ENCODE measurements at regions not wholly inside any gene's neighbourhood (a gene's known extent, or its start where the extent isn't known, plus 50 kb on each side); places are given as distances from the start of the nearest gene placed in this dataset.

- FAIRE-seq = no peak
- no peaks in the 10 kb centered on the region for H3K4me1 ChIP-seq
- H3K9me3 ChIP-seq = no peaks in the 10 kb centered on the region
- H3K4me3 ChIP-seq = no peak overlapping the region
- WGBS, 2 donors = 37 to 43% methylated on average over 4 of the region's 4 CpGs
- no peak for DNase-seq
- TF ChIP-seq, protein P1, sequence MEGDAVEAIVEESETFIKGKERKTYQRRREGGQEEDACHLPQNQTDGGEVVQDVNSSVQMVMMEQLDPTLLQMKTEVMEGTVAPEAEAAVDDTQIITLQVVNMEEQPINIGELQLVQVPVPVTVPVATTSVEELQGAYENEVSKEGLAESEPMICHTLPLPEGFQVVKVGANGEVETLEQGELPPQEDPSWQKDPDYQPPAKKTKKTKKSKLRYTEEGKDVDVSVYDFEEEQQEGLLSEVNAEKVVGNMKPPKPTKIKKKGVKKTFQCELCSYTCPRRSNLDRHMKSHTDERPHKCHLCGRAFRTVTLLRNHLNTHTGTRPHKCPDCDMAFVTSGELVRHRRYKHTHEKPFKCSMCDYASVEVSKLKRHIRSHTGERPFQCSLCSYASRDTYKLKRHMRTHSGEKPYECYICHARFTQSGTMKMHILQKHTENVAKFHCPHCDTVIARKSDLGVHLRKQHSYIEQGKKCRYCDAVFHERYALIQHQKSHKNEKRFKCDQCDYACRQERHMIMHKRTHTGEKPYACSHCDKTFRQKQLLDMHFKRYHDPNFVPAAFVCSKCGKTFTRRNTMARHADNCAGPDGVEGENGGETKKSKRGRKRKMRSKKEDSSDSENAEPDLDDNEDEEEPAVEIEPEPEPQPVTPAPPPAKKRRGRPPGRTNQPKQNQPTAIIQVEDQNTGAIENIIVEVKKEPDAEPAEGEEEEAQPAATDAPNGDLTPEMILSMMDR (IDR thresholded peaks at IDR 0.05) = no peak
- ATAC-seq = no peak
- H3K27ac ChIP-seq = no peak overlapping the region
- peaks cover 0 to 2% (median 0%) of the 10 kb centered on the region in 4 donors for H3K27me3 ChIP-seq
- intact Hi-C loops (cut with DNase I) = no loop called here
- H3K36me3 ChIP-seq = no peaks in the 10 kb centered on the region
These were observed 76.0 kb upstream of the SRD5A3 start for GRCh38 chr4:55269995-55270394.

DNA sequence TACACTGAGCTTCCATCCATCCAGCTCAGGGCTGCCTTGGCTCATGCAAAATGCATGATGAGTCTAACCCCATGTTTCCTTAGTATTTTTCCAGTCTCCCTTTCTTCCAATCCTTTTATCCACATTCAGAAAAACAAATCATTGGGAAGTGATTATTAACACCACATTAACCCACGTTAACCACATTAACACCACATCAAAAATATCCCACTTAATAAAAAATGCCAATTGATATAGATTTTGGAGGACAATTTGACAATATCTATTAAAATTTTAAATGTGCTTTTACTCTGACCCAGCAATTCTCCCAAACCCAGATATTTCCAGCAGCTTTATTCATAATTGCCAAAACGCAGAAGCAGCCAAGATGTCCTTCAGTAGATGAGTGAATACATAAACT is 75.6 kb upstream of the SRD5A3 start:
- FAIRE-seq (no peak), ATAC-seq (no peak), DNase-seq (no peak)
- TF ChIP-seq, protein P1 (IDR thresholded peaks at IDR 0.05) = no peak
- 45 to 60% methylated on average over 2 of the region's 2 CpGs for WGBS, 2 donors
- Histone ChIP-seq H3K4me3 (no peak overlapping the region), H3K27me3 (no peaks in the 10 kb centered on the region), H3K36me3 (no peaks in the 10 kb centered on the region), H3K27ac (no peak overlapping the region), H3K4me1 (no peaks in the 10 kb centered on the region), H3K9me3 (no peaks in the 10 kb centered on the region)
- intact Hi-C loops (cut with DNase I) = no loop called here

DNA sequence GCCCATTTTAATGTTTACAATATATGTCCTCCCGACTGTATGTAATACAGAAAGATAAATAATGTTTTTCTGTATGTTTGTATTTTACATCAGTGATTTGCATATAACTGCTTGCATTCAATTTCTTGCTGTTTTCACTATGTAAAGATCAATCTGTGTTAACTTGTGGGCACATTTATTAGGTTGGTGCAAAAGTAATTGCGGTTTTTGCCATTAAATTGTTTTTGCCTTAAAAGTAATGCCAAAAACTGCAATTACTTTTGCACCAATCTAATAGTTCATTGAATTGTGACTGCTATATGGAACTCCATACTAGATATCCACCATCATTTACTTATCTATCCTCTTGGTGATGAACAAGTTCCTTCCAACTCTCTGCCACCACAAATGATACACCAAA is 73.9 kb upstream of the SRD5A3 start:
- H3K4me1 ChIP-seq = no peaks in the 10 kb centered on the region
- intact Hi-C loops (cut with DNase I) = no loop called here
- no peaks in the 10 kb centered on the region for H3K27me3 ChIP-seq
- H3K27ac ChIP-seq = no peak overlapping the region
- FAIRE-seq = no peak
- no peak overlapping the region for H3K4me3 ChIP-seq
- no peak for ATAC-seq
- TF ChIP-seq, protein P1 (IDR thresholded peaks at IDR 0.05) = no peak
- no peak for DNase-seq
- no peaks in the 10 kb centered on the region for H3K36me3 ChIP-seq
- 41 to 47% methylated on average over 2 of the region's 2 CpGs for WGBS, 2 donors
- no peaks in the 10 kb centered on the region for H3K9me3 ChIP-seq

GRCh38 chr4:55272589-55272988 is 73.5 kb upstream of the SRD5A3 start:
- no peak overlapping the region for H3K4me3 ChIP-seq
- no peak for DNase-seq
- H3K36me3 ChIP-seq = no peaks in the 10 kb centered on the region
- no peak for ATAC-seq
- no peaks in the 10 kb centered on the region for H3K27me3 ChIP-seq
- H3K27ac ChIP-seq = no peak overlapping the region
- no peak for FAIRE-seq
- TF ChIP-seq, protein P1 (IDR thresholded peaks at IDR 0.05) = no peak
- 74 to 76% methylated on average over 8 of the region's 8 CpGs for WGBS, 2 donors
- H3K9me3 ChIP-seq = no peaks in the 10 kb centered on the region
- intact Hi-C loops (cut with DNase I) = no loop called here
- H3K4me1 ChIP-seq = no peaks in the 10 kb centered on the region

- Histone ChIP-seq H3K4me3 (no peak overlapping the region), H3K27ac (no peak overlapping the region), H3K36me3 (no peaks in the 10 kb centered on the region), H3K4me1 (no peaks in the 10 kb centered on the region), H3K9me3 (no peaks in the 10 kb centered on the region), H3K27me3 (peaks cover 0 to 3% (median 0%) of the 10 kb centered on the region in 4 donors)
- TF ChIP-seq, protein P1 (IDR thresholded peaks at IDR 0.05) = no peak
- no peak for DNase-seq
- no peak for ATAC-seq
- FAIRE-seq = no peak
- WGBS, 2 donors = 87 to 95% methylated on average over 2 of the region's 2 CpGs
- intact Hi-C loops (cut with DNase I) = no loop called here
These were observed 69.0 kb upstream of the SRD5A3 start for GRCh38 chr4:55277011-55277410.
